SU-DHL-6 (cell line): ENCODE measurements at regions not wholly inside any gene's neighbourhood (a gene's known extent, or its start where the extent isn't known, plus 50 kb on each side); places are given as distances from the start of the nearest gene placed in this dataset.

Experiments
- H2AFZ ChIP-seq: fragments of 200-600 bp; sonication (generic); 2 replicates; pipeline ENCODE4 v1.6.1; 2014; ENCODE audit warnings: low read depth, mild to moderate bottlenecking, moderate library complexity, mixed read lengths, antibody characterized with exemption, low read length; ENCODE audit not compliant: severe bottlenecking
- H3F3A ChIP-seq: fragments of 200-600 bp; shearing (Covaris generic); 2 replicates; pipeline ENCODE4 v1.6.0; 2016; ENCODE audit warnings: antibody characterized with exemption, mild to moderate bottlenecking; ENCODE audit not compliant: insufficient read depth
- H3K27ac ChIP-seq: fragments of 200-600 bp; sonication (generic); 2 replicates; pipeline ENCODE4 v1.5.1; 2016; ENCODE audit warnings: low read depth, mild to moderate bottlenecking, low read length, moderate library complexity, mixed read lengths
- H3K27me3 ChIP-seq: fragments of 200-600 bp; sonication (generic), shearing (Covaris generic); 2 replicates; pipeline ENCODE4 v1.6.0; 2014; ENCODE audit warnings: mild to moderate bottlenecking, low read length
- H3K36me3 ChIP-seq: fragments of 200-600 bp; sonication (generic); 2 replicates; pipeline ENCODE4 v1.6.1; 2014; ENCODE audit warnings: mild to moderate bottlenecking, low read length, mixed read lengths
- H3K4me2 ChIP-seq: fragments of 300-600, 200-600 bp; shearing (Covaris generic), sonication (generic); 2 replicates; pipeline ENCODE4 v1.6.0; 2014; ENCODE audit warnings: low read length, low read depth, mild to moderate bottlenecking; ENCODE audit not compliant: poor library complexity, severe bottlenecking
- H3K4me3 ChIP-seq: fragments of 200-600 bp; sonication (generic); 2 replicates; pipeline ENCODE4 v1.5.1; 2014; ENCODE audit warnings: antibody characterized with exemption, low read length, mild to moderate bottlenecking, mixed read lengths; ENCODE audit not compliant: insufficient read depth, poor library complexity, severe bottlenecking
- H3K79me2 ChIP-seq: fragments of 200-600 bp; sonication (generic); 2 replicates; pipeline ENCODE4 v1.6.1; 2014; ENCODE audit warnings: mild to moderate bottlenecking, low read length, moderate library complexity; ENCODE audit not compliant: insufficient read depth
- H3K9ac ChIP-seq: fragments of 200-600 bp; sonication (generic); 2 replicates; pipeline ENCODE4 v1.7.0; 2014; ENCODE audit warnings: mild to moderate bottlenecking, low read length
- H3K9me2 ChIP-seq: fragments of 200-600 bp; sonication (generic); replicated peaks from 2 replicates; pipeline ENCODE4 v1.6.1; 2014; ENCODE audit warnings: low read length; ENCODE audit not compliant: insufficient read depth
- H3K9me3 ChIP-seq: fragments of 200-600 bp; sonication (generic); 2 replicates; pipeline ENCODE4 v1.6.1; 2014; ENCODE audit warnings: low read length, mixed read lengths; ENCODE audit not compliant: insufficient read depth
- H4K20me1 ChIP-seq: fragments of 200-600 bp; sonication (generic); 2 replicates; pipeline ENCODE4 v1.6.1; 2014; ENCODE audit warnings: low read depth, mild to moderate bottlenecking, antibody characterized with exemption, low read length, moderate library complexity, mixed read lengths
- EZH2phosphoT487 ChIP-seq: fragments of 200-600 bp; sonication (generic), shearing (Covaris generic); conservative IDR thresholded peaks from 2 replicates; pipeline ENCODE4 v1.6.1; 2018; ENCODE audit warnings: mild to moderate bottlenecking, antibody characterized with exemption, low read length, moderate library complexity, mixed read lengths
- TF ChIP-seq, protein P1 (sequence below): fragments of 200-600 bp; sonication (generic); IDR thresholded peaks from one replicate; pipeline ENCODE4 v1.5.1; 2017; ENCODE audit warnings: antibody characterized with exemption, mild to moderate bottlenecking, low read length, moderate library complexity; ENCODE audit not compliant: insufficient read depth, poor library complexity, severe bottlenecking

DNA sequence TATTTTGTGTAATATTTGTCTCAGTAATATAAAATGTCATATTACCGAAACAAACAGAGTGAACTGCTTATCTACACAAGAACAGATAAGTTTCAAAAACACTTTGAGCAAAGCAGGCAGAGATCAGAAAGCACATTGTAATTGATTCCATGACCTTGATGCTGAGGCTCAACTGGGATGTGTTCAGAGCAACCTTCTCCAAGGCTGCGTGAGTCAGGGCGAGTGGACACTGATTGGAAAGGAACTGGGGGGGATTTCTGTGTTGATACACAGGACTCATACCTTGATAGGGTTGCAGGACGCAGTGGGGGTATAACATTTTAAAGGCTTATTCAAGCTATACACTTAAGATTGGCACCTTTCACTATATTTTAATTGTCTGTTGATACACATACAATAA, 1136.3 kb downstream of the UQCRFS1 start:
- Histone ChIP-seq H3K27me3 (no peaks in the 10 kb centered on the region), H3K79me2 (no peaks in the 10 kb centered on the region), H3K9ac (no peak overlapping the region), H3K36me3 (no peaks in the 10 kb centered on the region), H3K4me2 (no peak overlapping the region), H3K9me2 (no peaks in the 10 kb centered on the region), H2AFZ (no peak overlapping the region), H3F3A (no peaks in the 10 kb centered on the region), H4K20me1 (no peaks in the 10 kb centered on the region), H3K9me3 (no peaks in the 10 kb centered on the region), H3K4me3 (no peak overlapping the region), H3K27ac (no peak overlapping the region)
- TF ChIP-seq, protein P1, sequence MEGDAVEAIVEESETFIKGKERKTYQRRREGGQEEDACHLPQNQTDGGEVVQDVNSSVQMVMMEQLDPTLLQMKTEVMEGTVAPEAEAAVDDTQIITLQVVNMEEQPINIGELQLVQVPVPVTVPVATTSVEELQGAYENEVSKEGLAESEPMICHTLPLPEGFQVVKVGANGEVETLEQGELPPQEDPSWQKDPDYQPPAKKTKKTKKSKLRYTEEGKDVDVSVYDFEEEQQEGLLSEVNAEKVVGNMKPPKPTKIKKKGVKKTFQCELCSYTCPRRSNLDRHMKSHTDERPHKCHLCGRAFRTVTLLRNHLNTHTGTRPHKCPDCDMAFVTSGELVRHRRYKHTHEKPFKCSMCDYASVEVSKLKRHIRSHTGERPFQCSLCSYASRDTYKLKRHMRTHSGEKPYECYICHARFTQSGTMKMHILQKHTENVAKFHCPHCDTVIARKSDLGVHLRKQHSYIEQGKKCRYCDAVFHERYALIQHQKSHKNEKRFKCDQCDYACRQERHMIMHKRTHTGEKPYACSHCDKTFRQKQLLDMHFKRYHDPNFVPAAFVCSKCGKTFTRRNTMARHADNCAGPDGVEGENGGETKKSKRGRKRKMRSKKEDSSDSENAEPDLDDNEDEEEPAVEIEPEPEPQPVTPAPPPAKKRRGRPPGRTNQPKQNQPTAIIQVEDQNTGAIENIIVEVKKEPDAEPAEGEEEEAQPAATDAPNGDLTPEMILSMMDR, result no peak
- no peak for TF ChIP-seq EZH2phosphoT487

GRCh38 chr19:28075229-28075628, 1137.7 kb downstream of the UQCRFS1 start:
- Histone ChIP-seq H4K20me1 (no peaks in the 10 kb centered on the region), H3K27ac (no peak overlapping the region), H3K9me2 (no peaks in the 10 kb centered on the region), H3K9me3 (no peaks in the 10 kb centered on the region), H3K36me3 (no peaks in the 10 kb centered on the region), H3K4me2 (no peak overlapping the region), H2AFZ (no peak overlapping the region), H3F3A (no peaks in the 10 kb centered on the region), H3K9ac (no peak overlapping the region), H3K27me3 (no peaks in the 10 kb centered on the region), H3K79me2 (no peaks in the 10 kb centered on the region), H3K4me3 (no peak overlapping the region)
- TF ChIP-seq, protein P1, result no peak
- no peak for TF ChIP-seq EZH2phosphoT487

DNA sequence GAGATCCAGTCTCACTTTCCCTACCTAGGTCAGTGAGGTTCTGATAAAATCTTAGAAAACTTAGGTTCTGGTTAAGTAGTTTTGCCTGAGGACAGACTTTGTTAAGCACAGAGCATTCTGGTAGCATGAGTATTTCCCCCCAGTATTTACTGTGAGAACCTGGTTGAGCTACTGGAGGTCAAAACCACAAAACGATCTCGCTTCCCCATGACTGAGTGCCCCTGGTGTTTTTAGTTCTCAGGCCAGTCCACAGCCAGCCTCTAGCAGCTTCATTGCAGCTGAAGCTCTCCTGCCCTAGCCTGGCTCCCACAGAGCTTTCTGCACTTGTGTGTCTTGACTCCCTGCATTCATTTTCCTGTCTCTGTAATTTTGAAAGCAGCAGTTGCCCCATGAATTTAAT, 1138.2 kb downstream of the UQCRFS1 start:
- Histone ChIP-seq H3K9ac (no peak overlapping the region), H3K4me3 (no peak overlapping the region), H3K9me2 (no peaks in the 10 kb centered on the region), H3K9me3 (no peaks in the 10 kb centered on the region), H3K4me2 (no peak overlapping the region), H3K27me3 (no peaks in the 10 kb centered on the region), H3K79me2 (no peaks in the 10 kb centered on the region), H2AFZ (no peak overlapping the region), H3K36me3 (no peaks in the 10 kb centered on the region), H3F3A (no peaks in the 10 kb centered on the region), H4K20me1 (no peaks in the 10 kb centered on the region), H3K27ac (no peak overlapping the region)
- TF ChIP-seq, protein P1, result no peak
- TF ChIP-seq EZH2phosphoT487, result no peak

DNA sequence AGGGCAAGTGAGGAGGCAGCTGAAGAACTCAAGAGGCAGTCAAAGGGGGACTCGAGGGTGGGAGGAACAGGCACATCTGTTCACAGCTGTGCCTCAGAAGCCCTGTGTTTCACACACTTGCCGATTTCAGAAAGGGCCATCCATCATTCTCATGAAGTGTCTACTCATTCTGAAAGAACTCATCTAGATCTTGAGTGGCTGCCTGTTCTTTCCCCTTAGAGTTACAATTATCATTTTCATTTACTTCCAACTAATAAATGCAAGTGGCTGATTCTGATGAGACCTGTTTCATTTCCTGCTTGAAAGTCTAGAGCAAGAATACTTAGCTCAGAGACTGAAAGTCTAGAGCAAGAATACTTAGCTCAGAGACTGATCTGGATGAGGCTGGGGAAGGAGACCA, 1145.1 kb downstream of the UQCRFS1 start:
- Histone ChIP-seq H3K9ac (no peak overlapping the region), H3K9me2 (no peaks in the 10 kb centered on the region), H3K27ac (no peak overlapping the region), H2AFZ (no peak overlapping the region), H3K4me3 (no peak overlapping the region), H3F3A (no peaks in the 10 kb centered on the region), H4K20me1 (no peaks in the 10 kb centered on the region), H3K79me2 (no peaks in the 10 kb centered on the region), H3K4me2 (no peak overlapping the region), H3K36me3 (no peaks in the 10 kb centered on the region), H3K9me3 (no peaks in the 10 kb centered on the region), H3K27me3 (no peaks in the 10 kb centered on the region)
- TF ChIP-seq, protein P1, result no peak
- TF ChIP-seq EZH2phosphoT487, result no peak
